ENCODE measurements at regions not wholly inside any gene's neighbourhood (a gene's known extent, or its start where the extent isn't known, plus 50 kb on each side); places are given as distances from the start of the nearest gene placed in this dataset.

GRCh38 chr10:121351540-121351939, 246.7 kb downstream of the FGFR2 start:
- Histone ChIP-seq H3K36me3 (replicated peaks in 1 of 2; ENCODE audit: control extremely low read depth in 1 of 2, control insufficient read depth in 1 of 2, extremely low read depth in 1 of 2, insufficient read depth in 2 of 2, low read length in 1 of 2) (no peaks in the 10 kb centered on the region), H4K20me1 (ENCODE audit: control insufficient read depth, insufficient read depth, low read length, poor library complexity, severe bottlenecking) (no peaks in the 10 kb centered on the region), H3K4me3 (ENCODE audit: control extremely low read depth in 1 of 5, extremely low read depth in 1 of 5, insufficient read depth in 1 of 5, low read depth in 2 of 5, low read length in 4 of 5) (no peak overlapping the region), H3K4me2 (replicated peaks; ENCODE audit: low read depth, low read length, poor library complexity, severe bottlenecking) (no peak overlapping the region), H3K27me3 (replicated peaks in 1 of 4; ENCODE audit: control extremely low read depth in 1 of 4, control insufficient read depth in 3 of 4, insufficient read depth in 4 of 4, low read length in 3 of 4) (no peaks in the 10 kb centered on the region), H2AFZ (ENCODE audit: insufficient read depth, low read depth, low read length, poor library complexity, severe bottlenecking) (no peak overlapping the region), H3K4me1 (ENCODE audit: control insufficient read depth in 2 of 2, insufficient read depth in 2 of 2, low read length in 2 of 2) (no peaks in the 10 kb centered on the region), H3K79me2 (ENCODE audit: control insufficient read depth, insufficient read depth, low read length) (no peaks in the 10 kb centered on the region), H3K27ac (ENCODE audit: low read length in 2 of 2) (no peak overlapping the region), H3K9ac (ENCODE audit: low read length) (no peak overlapping the region), H3K9me3 (ENCODE audit: control extremely low read depth in 1 of 3, control insufficient read depth in 2 of 3, insufficient read depth in 1 of 3, low read length in 2 of 3) (peaks cover 0 to 8% (median 0%) of the 10 kb centered on the region in 3 donors)
- Mint-ChIP-seq H3K4me3 (no peak overlapping the region), H3K27ac (no peak overlapping the region), H3K4me1 (no peaks in the 10 kb centered on the region), H3K27me3 (no peaks in the 10 kb centered on the region), H3K9me3 (ENCODE audit: insufficient read depth) (peaks cover 4% of the 10 kb centered on the region)
- ATAC-seq (ENCODE audit: low read depth) (no peak), DNase-seq (no peak)
- TF ChIP-seq EZH2 (IDR thresholded peaks at IDR 0.05; ENCODE audit: borderline replicate concordance, insufficient read depth, low read depth, low read length, poor library complexity, severe bottlenecking) (no peak), CTCF (IDR thresholded peaks at IDR 0.05) (no peak)
- POLR2A ChIA-PET = no interaction called here
- 100% methylated on average over 1 of the region's 5 CpGs for WGBS (ENCODE audit: insufficient coverage)
- CTCF ChIA-PET = no interaction called here
- intact Hi-C loops (cut with micrococcal nuclease) = no loop called here

- Histone ChIP-seq H3K27me3 (replicated peaks in 1 of 4; ENCODE audit: control extremely low read depth in 1 of 4, control insufficient read depth in 3 of 4, insufficient read depth in 4 of 4, low read length in 3 of 4) (no peaks in the 10 kb centered on the region), H3K9me3 (ENCODE audit: control extremely low read depth in 1 of 3, control insufficient read depth in 2 of 3, insufficient read depth in 1 of 3, low read length in 2 of 3) (peaks cover 0 to 8% (median 0%) of the 10 kb centered on the region in 3 donors), H3K36me3 (replicated peaks in 1 of 2; ENCODE audit: control extremely low read depth in 1 of 2, control insufficient read depth in 1 of 2, extremely low read depth in 1 of 2, insufficient read depth in 2 of 2, low read length in 1 of 2) (no peaks in the 10 kb centered on the region), H3K27ac (ENCODE audit: low read length in 2 of 2) (no peak overlapping the region), H3K4me3 (ENCODE audit: control extremely low read depth in 1 of 5, extremely low read depth in 1 of 5, insufficient read depth in 1 of 5, low read depth in 2 of 5, low read length in 4 of 5) (no peak overlapping the region), H3K79me2 (ENCODE audit: control insufficient read depth, insufficient read depth, low read length) (no peaks in the 10 kb centered on the region), H4K20me1 (ENCODE audit: control insufficient read depth, insufficient read depth, low read length, poor library complexity, severe bottlenecking) (no peaks in the 10 kb centered on the region), H2AFZ (ENCODE audit: insufficient read depth, low read depth, low read length, poor library complexity, severe bottlenecking) (no peak overlapping the region), H3K9ac (ENCODE audit: low read length) (no peak overlapping the region), H3K4me1 (ENCODE audit: control insufficient read depth in 2 of 2, insufficient read depth in 2 of 2, low read length in 2 of 2) (no peaks in the 10 kb centered on the region), H3K4me2 (replicated peaks; ENCODE audit: low read depth, low read length, poor library complexity, severe bottlenecking) (no peak overlapping the region)
- ATAC-seq (ENCODE audit: low read depth) = no peak
- no peak for TF ChIP-seq CTCF (IDR thresholded peaks at IDR 0.05)
- no peak for TF ChIP-seq EZH2 (IDR thresholded peaks at IDR 0.05; ENCODE audit: borderline replicate concordance, insufficient read depth, low read depth, low read length, poor library complexity, severe bottlenecking)
- intact Hi-C loops (cut with micrococcal nuclease) = no loop called here
- ChIA-PET CTCF (no interaction called here), POLR2A (no interaction called here)
- H3K9me3 Mint-ChIP-seq (ENCODE audit: insufficient read depth) = peaks cover 4% of the 10 kb centered on the region
- H3K4me3 Mint-ChIP-seq = no peak overlapping the region
- no peak overlapping the region for H3K27ac Mint-ChIP-seq
- H3K27me3 Mint-ChIP-seq = no peaks in the 10 kb centered on the region
- H3K4me1 Mint-ChIP-seq = no peaks in the 10 kb centered on the region
- no peak for DNase-seq
- 80% methylated on average over 6 of the region's 7 CpGs for WGBS (ENCODE audit: insufficient coverage)
Measured at GRCh38 chr10:121352231-121352855, 245.9 kb downstream of the FGFR2 start.

Data from B cell (primary cell).